ENCODE measurements at regions not wholly inside any gene's neighbourhood (a gene's known extent, or its start where the extent isn't known, plus 50 kb on each side); places are given as distances from the start of the nearest gene placed in this dataset.
"Not testable (repeated sequence)": the region's sequence is repeated elsewhere in the genome, so short reads cannot be mapped to it uniquely, and the experiment has no call there.

- no peak for DNase-seq
Observed at GRCh38 chr16:73430138-73430537, 382.2 kb upstream of the ZFHX3 start.

- no peak for DNase-seq
Observed at GRCh38 chr16:73428121-73428520, 380.2 kb upstream of the ZFHX3 start.

GRCh38 chr16:73427164-73427563, 379.2 kb upstream of the ZFHX3 start:
- DNase-seq = no peak

GRCh38 chr16:73426433-73427160, 378.7 kb upstream of the ZFHX3 start:
- DNase-seq = no peak

GRCh38 chr16:73420676-73421075, 372.7 kb upstream of the ZFHX3 start:
- DNase-seq = no peak

GRCh38 chr16:73420244-73420643, 372.3 kb upstream of the ZFHX3 start:
- no peak for DNase-seq

- no peak for DNase-seq
Observed at GRCh38 chr16:73418691-73419090, 370.8 kb upstream of the ZFHX3 start.

GRCh38 chr16:73418051-73418450, 370.1 kb upstream of the ZFHX3 start:
- DNase-seq = no peak

GRCh38 chr16:73415286-73415685, 367.4 kb upstream of the ZFHX3 start:
- no peak for DNase-seq

- no peak for DNase-seq
Observed at GRCh38 chr16:73414638-73415037, 366.7 kb upstream of the ZFHX3 start.

GRCh38 chr16:73413830-73414190, 365.9 kb upstream of the ZFHX3 start:
- no peak for DNase-seq

GRCh38 chr16:73413091-73413829, 365.3 kb upstream of the ZFHX3 start:
- no peak for DNase-seq

GRCh38 chr16:73412416-73412815, 364.5 kb upstream of the ZFHX3 start:
- DNase-seq = no peak

GRCh38 chr16:73408716-73409115, 360.8 kb upstream of the ZFHX3 start:
- no peak for DNase-seq

- DNase-seq = no peak
Observed at GRCh38 chr16:73408311-73408710, 360.4 kb upstream of the ZFHX3 start.

- DNase-seq = no peak
Observed at GRCh38 chr16:73405851-73406250, 357.9 kb upstream of the ZFHX3 start.

GRCh38 chr16:73404001-73404400, 356.1 kb upstream of the ZFHX3 start:
- DNase-seq = no peak

GRCh38 chr16:73403291-73403690, 355.4 kb upstream of the ZFHX3 start:
- no peak for DNase-seq

- DNase-seq = no peak
Observed at GRCh38 chr16:73400951-73401350, 353.0 kb upstream of the ZFHX3 start.

GRCh38 chr16:73399997-73400396, 352.1 kb upstream of the ZFHX3 start:
- DNase-seq = no peak

GRCh38 chr16:73399486-73399885, 351.6 kb upstream of the ZFHX3 start:
- no peak for DNase-seq

- not testable (repeated sequence) for DNase-seq
Observed at GRCh38 chr16:73398604-73399003, 350.7 kb upstream of the ZFHX3 start.

GRCh38 chr16:73396556-73396955, 348.6 kb upstream of the ZFHX3 start:
- no peak for DNase-seq

GRCh38 chr16:73390936-73391335, 343.0 kb upstream of the ZFHX3 start:
- DNase-seq = no peak

- no peak for DNase-seq
Observed at GRCh38 chr16:73390491-73390890, 342.6 kb upstream of the ZFHX3 start.
